ENCODE measurements at regions not wholly inside any gene's neighbourhood (a gene's known extent, or its start where the extent isn't known, plus 50 kb on each side); places are given as distances from the start of the nearest gene placed in this dataset.

GRCh38 chrX:1802912-1803311, 188.1 kb downstream of the ASMT start (continued):
- TF ChIP-seq CHD7 (IDR thresholded peaks at IDR 0.05; ENCODE audit: insufficient replicate concordance, low read length) (no peak), SP1 (IDR thresholded peaks at IDR 0.05; ENCODE audit: low read depth, low read length) (no peak), SIRT6 (IDR thresholded peaks at IDR 0.05; ENCODE audit: low read length) (no peak), CBX5 (IDR thresholded peaks at IDR 0.05; ENCODE audit: low read depth, low read length) (no peak), JUND (IDR thresholded peaks at IDR 0.05; ENCODE audit: low read length) (no peak), SP4 (IDR thresholded peaks at IDR 0.05; ENCODE audit: low read length) (no peak)

Measured in H1 (cell line).